Fibroblast of lung (primary cell): ENCODE measurements at regions not wholly inside any gene's neighbourhood (a gene's known extent, or its start where the extent isn't known, plus 50 kb on each side); places are given as distances from the start of the nearest gene placed in this dataset.

ENCODE experiments used
- DNase-seq, 2 donors: peaks; one replicate each; pipeline versions ENCODE4 v3.0.0 to v3.0.0-alpha.2; 2010; ENCODE audit warnings: low read depth in 2 of 2
- H2AFZ ChIP-seq: 2 replicates; pipeline ENCODE4 v1.5.1; 2012; ENCODE audit warnings: low read length, control low read depth, inconsistent platforms
- H3K27ac ChIP-seq: 2 replicates; pipeline ENCODE4 v1.5.1; 2011; ENCODE audit warnings: low read length, control low read depth; ENCODE audit not compliant: insufficient read depth
- H3K27me3 ChIP-seq: 2 replicates; pipeline ENCODE4 v1.5.1; 2011; ENCODE audit warnings: mild to moderate bottlenecking, low read length; ENCODE audit not compliant: control insufficient read depth, insufficient read depth
- H3K36me3 ChIP-seq: 2 replicates; pipeline ENCODE4 v1.5.1; 2011; ENCODE audit warnings: low read length; ENCODE audit not compliant: control insufficient read depth, insufficient read depth
- H3K4me1 ChIP-seq: 2 replicates; pipeline ENCODE4 v1.5.1; 2011; ENCODE audit warnings: low read length; ENCODE audit not compliant: control insufficient read depth, insufficient read depth; ENCODE audit errors: extremely low read depth
- H3K4me2 ChIP-seq: 2 replicates; pipeline ENCODE4 v1.5.1; 2011; ENCODE audit warnings: low read length, control low read depth; ENCODE audit not compliant: insufficient read depth; ENCODE audit errors: extremely low read depth
- H3K4me3 ChIP-seq, 4 experiments: fragments of 200-600 bp in 1 of 4; sonication (generic) in 1 of 4; replicated peaks in 1 of 4; 2 replicates each; pipeline ENCODE4 v1.5.1; 2011 to 2016; ENCODE audit warnings: low read length in 4 of 4, low read depth in 3 of 4, mild to moderate bottlenecking in 3 of 4, control low read depth in 2 of 4, inconsistent platforms in 1 of 4, mixed read lengths in 1 of 4; ENCODE audit not compliant: insufficient read depth in 1 of 4; ENCODE audit errors: control extremely low read depth in 1 of 4
- H3K79me2 ChIP-seq: 2 replicates; pipeline ENCODE4 v1.5.1; 2012; ENCODE audit warnings: mild to moderate bottlenecking, low read length, inconsistent platforms; ENCODE audit not compliant: control insufficient read depth, insufficient read depth
- H3K9ac ChIP-seq: 2 replicates; pipeline ENCODE4 v1.5.1; 2011; ENCODE audit warnings: mild to moderate bottlenecking, low read length, control low read depth; ENCODE audit not compliant: insufficient read depth
- H3K9me3 ChIP-seq: 2 replicates; pipeline ENCODE4 v1.5.1; 2012; ENCODE audit warnings: low read depth, low read length; ENCODE audit not compliant: control insufficient read depth, insufficient read depth
- H4K20me1 ChIP-seq: 2 replicates; pipeline ENCODE4 v1.5.1; 2011; ENCODE audit warnings: low read length; ENCODE audit not compliant: control insufficient read depth, insufficient read depth; ENCODE audit errors: extremely low read depth
- CTCF ChIP-seq, 2 donors: IDR thresholded peaks in 1 of 2; conservative IDR thresholded peaks in 1 of 2; 1 replicate in 1 of 2; 2 replicates in 1 of 2; pipeline ENCODE4 v1.5.1; 2011 to 2012; ENCODE audit warnings: low read length in 2 of 2, control low read depth in 1 of 2, inconsistent platforms in 1 of 2, low read depth in 1 of 2, mild to moderate bottlenecking in 1 of 2
- EZH2 ChIP-seq: IDR thresholded peaks from 2 replicates; pipeline ENCODE4 v1.5.1; 2012; ENCODE audit warnings: low read length, control low read depth, mild to moderate bottlenecking; ENCODE audit errors: missing control alignments

- Histone ChIP-seq H3K27me3 (peaks cover 23% of the 10 kb centered on the region), H2AFZ (no peak overlapping the region), H4K20me1 (no peaks in the 10 kb centered on the region)
These were observed 112.2 kb upstream of the MYL2 start for GRCh38 chr12:111032591-111032919.

GRCh38 chr12:111031916-111032590, 111.7 kb upstream of the MYL2 start:
- no peak overlapping the region for H2AFZ ChIP-seq
- no peak for DNase-seq
- H3K4me2 ChIP-seq, result no peak overlapping the region
- H4K20me1 ChIP-seq, result no peaks in the 10 kb centered on the region
- no peaks in the 10 kb centered on the region for H3K79me2 ChIP-seq
- TF ChIP-seq CTCF (conservative IDR thresholded peaks at IDR 0.05 in 1 of 2, IDR thresholded peaks at IDR 0.05 in 1 of 2; ENCODE audit: low read depth in 1 of 2, low read length in 2 of 2), result no peak
- TF ChIP-seq EZH2, result no peak
- H3K27me3 ChIP-seq, result peaks cover 23% of the 10 kb centered on the region
- H3K27ac ChIP-seq, result no peak overlapping the region
- H3K4me1 ChIP-seq, result no peaks in the 10 kb centered on the region
- no peak overlapping the region for H3K9ac ChIP-seq
- H3K4me3 ChIP-seq, result no peak overlapping the region
- no peaks in the 10 kb centered on the region for H3K9me3 ChIP-seq
- no peaks in the 10 kb centered on the region for H3K36me3 ChIP-seq

More at GRCh38 chr12:111032591-111032919, 112.2 kb upstream of the MYL2 start:
- TF ChIP-seq EZH2 (no peak), CTCF (conservative IDR thresholded peaks at IDR 0.05 in 1 of 2, IDR thresholded peaks at IDR 0.05 in 1 of 2; ENCODE audit: low read depth in 1 of 2, low read length in 2 of 2) (no peak)
- no peaks in the 10 kb centered on the region for H3K9me3 ChIP-seq
- no peak overlapping the region for H3K4me2 ChIP-seq
- H3K27ac ChIP-seq, result no peak overlapping the region
- no peak for DNase-seq
- H3K9ac ChIP-seq, result no peak overlapping the region
- H3K4me3 ChIP-seq, result no peak overlapping the region
- H3K36me3 ChIP-seq, result no peaks in the 10 kb centered on the region
- H3K4me1 ChIP-seq, result no peaks in the 10 kb centered on the region
- no peaks in the 10 kb centered on the region for H3K79me2 ChIP-seq

GRCh38 chr12:111030800-111031199, 110.4 kb upstream of the MYL2 start:
- TF ChIP-seq CTCF (conservative IDR thresholded peaks at IDR 0.05 in 1 of 2, IDR thresholded peaks at IDR 0.05 in 1 of 2; ENCODE audit: low read depth in 1 of 2, low read length in 2 of 2) (no peak), EZH2 (no peak)
- Histone ChIP-seq H3K27ac (no peak overlapping the region), H2AFZ (no peak overlapping the region), H3K27me3 (peaks cover 19% of the 10 kb centered on the region), H3K4me3 (no peak overlapping the region), H3K9ac (no peak overlapping the region), H3K9me3 (no peaks in the 10 kb centered on the region), H3K79me2 (no peaks in the 10 kb centered on the region), H3K36me3 (no peaks in the 10 kb centered on the region), H4K20me1 (no peaks in the 10 kb centered on the region), H3K4me2 (no peak overlapping the region), H3K4me1 (no peaks in the 10 kb centered on the region)
- DNase-seq, result no peak
